ENCODE measurements at regions not wholly inside any gene's neighbourhood (a gene's known extent, or its start where the extent isn't known, plus 50 kb on each side); places are given as distances from the start of the nearest gene placed in this dataset.

GRCh38 chr14:66046035-66046434 lies 440.1 kb upstream of the CCDC196 start:
- TF ChIP-seq CTCF (IDR thresholded peaks at IDR 0.05; ENCODE audit: unreplicated experiment) = no peak
- Mint-ChIP-seq H3K4me3 (ENCODE audit: unreplicated experiment) (no peak overlapping the region), H3K27ac (ENCODE audit: low read depth, unreplicated experiment) (no peak overlapping the region), H3K9me3 (ENCODE audit: unreplicated experiment) (peaks cover 5% of the 10 kb centered on the region), H3K4me1 (ENCODE audit: insufficient read depth, unreplicated experiment) (no peaks in the 10 kb centered on the region), H3K27me3 (ENCODE audit: insufficient read depth, unreplicated experiment) (no peaks in the 10 kb centered on the region), H3K36me3 (ENCODE audit: insufficient read depth, unreplicated experiment) (no peaks in the 10 kb centered on the region)
- intact Hi-C loops (cut with micrococcal nuclease) = no loop called here
- DNase-seq (ENCODE audit: unreplicated experiment) = no peak
- CTCF ChIA-PET = interaction anchor here (1.6 kb wide), 1 partner anchor 10 kb away, joined by 3 read pairs; no protein-coding TSS in a partner anchor
- BruUV-seq (replicated peaks) = no TSS peak
- POLR2A ChIA-PET = no interaction called here

- TF ChIP-seq CTCF (IDR thresholded peaks at IDR 0.05; ENCODE audit: unreplicated experiment) = no peak
- POLR2A ChIA-PET = no interaction called here
- DNase-seq (ENCODE audit: unreplicated experiment) = no peak
- Mint-ChIP-seq H3K36me3 (ENCODE audit: insufficient read depth, unreplicated experiment) (no peaks in the 10 kb centered on the region), H3K9me3 (ENCODE audit: unreplicated experiment) (peaks cover 5% of the 10 kb centered on the region), H3K27ac (ENCODE audit: low read depth, unreplicated experiment) (no peak overlapping the region), H3K27me3 (ENCODE audit: insufficient read depth, unreplicated experiment) (no peaks in the 10 kb centered on the region), H3K4me1 (ENCODE audit: insufficient read depth, unreplicated experiment) (no peaks in the 10 kb centered on the region), H3K4me3 (ENCODE audit: unreplicated experiment) (no peak overlapping the region)
- intact Hi-C loops (cut with micrococcal nuclease) = no loop called here
- CTCF ChIA-PET = interaction anchor here (0.7 to 1.6 kb wide), 2 partner anchors 10 to 167 kb away, joined by 3 read pairs; no protein-coding TSS in a partner anchor
- BruUV-seq (replicated peaks) = no TSS peak
Measured at GRCh38 chr14:66046591-66046990, 439.6 kb upstream of the CCDC196 start.

- no peaks in the 10 kb centered on the region for H3K4me1 Mint-ChIP-seq (ENCODE audit: insufficient read depth, unreplicated experiment)
- CTCF ChIA-PET = interaction anchor here (1.5 kb wide), 1 partner anchor 10 kb away, joined by 5 read pairs; no protein-coding TSS in a partner anchor
- H3K27ac Mint-ChIP-seq (ENCODE audit: low read depth, unreplicated experiment) = no peak overlapping the region
- no peak for TF ChIP-seq CTCF (IDR thresholded peaks at IDR 0.05; ENCODE audit: unreplicated experiment)
- H3K9me3 Mint-ChIP-seq (ENCODE audit: unreplicated experiment) = peaks cover 14% of the 10 kb centered on the region
- no peak for DNase-seq (ENCODE audit: unreplicated experiment)
- no TSS peak for BruUV-seq (replicated peaks)
- no peaks in the 10 kb centered on the region for H3K36me3 Mint-ChIP-seq (ENCODE audit: insufficient read depth, unreplicated experiment)
- H3K4me3 Mint-ChIP-seq (ENCODE audit: unreplicated experiment) = no peak overlapping the region
- POLR2A ChIA-PET = no interaction called here
- intact Hi-C loops (cut with micrococcal nuclease) = no loop called here
- H3K27me3 Mint-ChIP-seq (ENCODE audit: insufficient read depth, unreplicated experiment) = no peaks in the 10 kb centered on the region
Measured at GRCh38 chr14:66056268-66056907, 429.8 kb upstream of the CCDC196 start.

- CTCF ChIA-PET = interaction anchor here (0.7 kb wide), 1 partner anchor 892 kb away, joined by 4 read pairs; no protein-coding TSS in a partner anchor
Measured at GRCh38 chr14:66056926-66057552, 429.1 kb upstream of the CCDC196 start.

More at GRCh38 chr14:66056926-66057552, 429.1 kb upstream of the CCDC196 start:
- POLR2A ChIA-PET = no interaction called here
- Mint-ChIP-seq H3K9me3 (ENCODE audit: unreplicated experiment) (peaks cover 14% of the 10 kb centered on the region), H3K27me3 (ENCODE audit: insufficient read depth, unreplicated experiment) (no peaks in the 10 kb centered on the region), H3K4me1 (ENCODE audit: insufficient read depth, unreplicated experiment) (no peaks in the 10 kb centered on the region), H3K27ac (ENCODE audit: low read depth, unreplicated experiment) (no peak overlapping the region), H3K4me3 (ENCODE audit: unreplicated experiment) (no peak overlapping the region), H3K36me3 (ENCODE audit: insufficient read depth, unreplicated experiment) (no peaks in the 10 kb centered on the region)
- no peak for DNase-seq (ENCODE audit: unreplicated experiment)
- intact Hi-C loops (cut with micrococcal nuclease) = no loop called here
- BruUV-seq (replicated peaks) = no TSS peak
- no peak for TF ChIP-seq CTCF (IDR thresholded peaks at IDR 0.05; ENCODE audit: unreplicated experiment)

Data from MCF 10A (cell line).